ENCODE measurements at regions not wholly inside any gene's neighbourhood (a gene's known extent, or its start where the extent isn't known, plus 50 kb on each side); places are given as distances from the start of the nearest gene placed in this dataset.
"Not testable (repeated sequence)": the region's sequence is repeated elsewhere in the genome, so short reads cannot be mapped to it uniquely, and the experiment has no call there.

DNA sequence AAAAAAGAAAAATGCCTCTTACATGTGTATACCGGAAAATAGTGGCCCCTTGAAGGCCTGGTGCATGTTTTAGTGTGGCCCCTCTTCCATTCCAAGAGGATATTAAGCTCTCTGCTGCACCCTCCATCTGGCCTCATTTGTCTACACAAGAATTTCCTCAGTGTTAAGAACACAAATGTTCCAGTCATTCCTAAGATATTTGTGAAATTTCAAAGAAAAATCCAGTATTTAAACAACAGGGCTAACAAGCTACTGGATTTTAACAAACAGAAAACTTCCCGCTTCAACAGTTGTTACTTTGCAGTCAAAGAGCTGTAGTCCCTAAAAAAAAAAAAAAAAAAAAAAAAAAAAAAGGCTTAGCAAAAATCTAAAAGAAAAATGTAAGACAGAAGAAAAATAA lies 137.5 kb downstream of the ARRDC4 start:
- TF ChIP-seq POLR2A, CTCF (IDR thresholded peaks at IDR 0.05): not testable (repeated sequence)
